HG03442 (cell line): ENCODE measurements at regions not wholly inside any gene's neighbourhood (a gene's known extent, or its start where the extent isn't known, plus 50 kb on each side); places are given as distances from the start of the nearest gene placed in this dataset.
"Not testable (repeated sequence)": the region's sequence is repeated elsewhere in the genome, so short reads cannot be mapped to it uniquely, and the experiment has no call there.

Experiments
- ATAC-seq: cut with Tn5 transposase; IDR thresholded peaks from one replicate; pipeline ENCODE4 v1.9.1; 2021; ENCODE audit warnings: mild to moderate bottlenecking, moderate library complexity; ENCODE audit not compliant: unreplicated experiment

DNA sequence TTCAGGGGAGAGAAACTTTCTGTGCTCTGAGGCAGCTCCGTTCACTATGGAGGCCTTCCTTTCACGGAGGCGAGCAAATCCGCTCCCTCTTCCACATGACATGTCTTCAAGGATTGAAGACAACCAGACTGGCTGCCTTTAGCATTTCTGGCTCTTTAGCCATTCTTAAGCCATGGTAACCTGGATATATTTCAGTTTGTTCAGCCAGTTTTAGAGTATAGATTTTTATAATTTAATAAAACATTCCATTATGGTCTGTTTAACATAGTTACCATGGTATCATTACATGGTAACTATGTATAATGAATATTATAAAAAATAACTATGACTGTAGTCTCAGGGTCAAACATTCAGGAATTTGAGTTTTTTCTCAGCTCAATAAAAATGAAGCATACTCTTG, 54.2 kb upstream of the NFIA start:
- ATAC-seq = no peak

DNA sequence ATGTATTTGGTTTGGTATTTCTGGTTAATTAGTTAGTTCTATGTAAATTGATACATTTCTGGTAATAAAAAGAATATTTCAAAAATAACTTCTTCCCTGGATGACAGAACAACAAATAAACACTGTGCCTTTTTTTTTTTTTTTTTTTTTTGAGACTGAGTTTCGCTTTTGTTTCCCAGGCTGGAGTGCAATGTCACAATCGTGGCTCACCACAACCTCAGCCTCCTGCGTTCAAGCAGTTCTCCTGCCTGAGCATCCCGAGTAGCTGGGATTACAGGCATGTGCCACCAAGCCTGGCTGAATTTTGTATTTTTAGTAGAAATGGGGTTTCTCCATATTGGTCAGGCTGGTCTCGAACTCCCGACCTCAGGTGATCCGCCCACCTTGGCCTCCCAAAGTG, 64.3 kb upstream of the NFIA start:
- ATAC-seq = not testable (repeated sequence)

DNA sequence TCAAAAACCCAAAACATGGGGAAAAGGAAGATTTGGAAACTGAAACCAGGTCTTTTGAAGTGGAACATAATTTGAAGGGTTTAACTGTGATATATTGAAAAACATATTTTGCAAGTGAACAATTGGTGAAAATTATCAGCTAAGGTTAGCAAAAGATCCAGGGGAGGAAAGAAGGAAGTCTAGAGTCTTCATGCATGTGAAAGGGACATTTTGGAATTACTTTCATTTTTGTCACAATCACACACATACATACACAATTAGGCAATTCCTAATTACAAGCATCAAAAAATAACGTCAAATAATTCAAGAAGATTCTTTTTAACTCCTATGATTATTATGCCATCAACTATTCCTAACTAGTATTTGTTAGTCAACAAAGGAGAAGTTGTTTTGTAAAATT, 64.7 kb upstream of the NFIA start:
- ATAC-seq = no peak

DNA sequence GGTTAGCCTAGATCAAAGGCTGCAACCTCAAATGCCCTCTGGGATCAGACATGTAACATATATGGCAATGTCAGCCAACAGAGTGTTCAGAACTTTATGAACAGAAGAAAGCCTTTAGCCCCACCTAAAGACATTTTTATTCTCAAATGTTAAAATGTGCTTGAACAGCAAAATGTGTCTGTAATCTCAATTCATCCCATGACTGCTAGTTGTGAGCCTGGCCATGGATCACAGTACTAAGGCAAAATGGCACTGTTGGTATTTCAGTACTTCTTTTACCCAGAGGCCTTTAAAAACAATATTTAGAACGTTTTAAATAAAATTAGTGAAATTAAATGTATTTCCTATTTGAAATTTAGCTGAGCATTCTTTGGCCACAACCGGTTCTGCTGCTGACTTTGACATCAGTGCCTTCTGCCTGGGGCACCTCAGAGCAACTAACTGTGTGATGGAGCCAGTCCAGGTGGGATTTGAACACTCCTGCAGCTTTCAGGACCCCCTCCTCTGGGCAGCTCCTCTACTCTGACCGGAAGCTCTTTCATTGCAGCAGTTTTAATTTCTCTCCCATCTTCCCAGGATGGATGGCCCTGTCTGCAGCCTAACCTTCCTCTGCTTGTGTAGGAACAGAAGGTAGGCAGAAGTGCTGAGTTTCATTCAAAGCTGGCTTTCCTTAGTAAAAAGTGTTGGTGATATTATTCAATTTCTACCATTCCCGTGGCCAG, 68.3 kb upstream of the NFIA start:
- ATAC-seq = no peak

DNA sequence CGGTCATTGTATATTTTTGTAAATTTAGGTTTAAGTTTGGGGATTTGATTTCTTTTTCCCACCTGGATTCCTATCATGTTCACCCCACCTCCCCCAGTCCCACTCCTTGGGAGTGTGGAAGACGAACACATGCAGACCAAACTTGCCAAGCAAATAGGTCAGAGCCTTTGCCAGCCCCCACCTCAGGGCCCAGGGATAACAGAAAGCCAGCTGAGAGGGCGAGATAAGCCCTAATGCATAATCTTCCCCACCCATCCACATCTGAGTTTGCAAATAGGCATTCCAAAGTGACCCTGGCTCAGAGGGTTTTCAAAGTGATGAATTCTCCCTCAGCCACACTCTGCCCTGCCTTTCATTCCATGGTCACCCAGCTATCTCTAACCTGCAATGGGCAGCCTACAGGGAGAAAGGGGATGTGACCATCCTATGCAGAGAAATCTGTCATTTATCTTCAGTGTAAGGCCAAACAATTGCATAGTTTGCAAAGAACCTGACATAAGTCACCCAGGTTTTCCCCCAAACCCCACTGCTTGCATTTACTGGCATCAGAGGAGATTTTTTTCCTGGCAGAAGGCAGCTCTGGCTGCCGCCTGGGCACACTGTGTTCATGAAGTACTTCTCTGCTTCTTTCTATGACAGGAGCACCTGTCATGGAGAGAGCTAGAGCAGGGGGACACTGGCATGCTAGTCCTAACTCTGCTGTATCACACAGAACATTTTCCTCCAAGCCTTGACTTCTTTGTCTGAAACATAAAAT, 69.0 kb upstream of the NFIA start:
- ATAC-seq = no peak

DNA sequence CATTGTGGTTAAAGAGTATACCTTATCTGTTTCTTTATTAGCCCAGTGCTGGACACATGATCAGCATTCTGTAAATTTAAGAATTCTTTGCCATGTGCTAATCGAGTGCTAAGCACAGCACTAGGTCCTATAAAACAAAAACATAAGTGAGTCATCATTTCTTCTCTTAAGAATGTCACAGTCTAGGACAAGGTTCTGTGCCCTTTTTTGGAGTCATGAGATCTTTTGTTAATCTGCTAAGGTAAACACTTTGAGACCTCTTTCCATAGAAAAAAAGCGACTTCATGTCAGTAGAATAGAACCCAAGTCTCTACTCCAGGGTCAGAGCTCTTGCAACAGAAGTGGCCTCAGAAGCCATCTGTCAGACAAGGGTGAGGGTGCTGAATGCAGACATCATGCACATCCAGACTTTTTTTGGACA, 70.0 kb upstream of the NFIA start:
- no peak for ATAC-seq

DNA sequence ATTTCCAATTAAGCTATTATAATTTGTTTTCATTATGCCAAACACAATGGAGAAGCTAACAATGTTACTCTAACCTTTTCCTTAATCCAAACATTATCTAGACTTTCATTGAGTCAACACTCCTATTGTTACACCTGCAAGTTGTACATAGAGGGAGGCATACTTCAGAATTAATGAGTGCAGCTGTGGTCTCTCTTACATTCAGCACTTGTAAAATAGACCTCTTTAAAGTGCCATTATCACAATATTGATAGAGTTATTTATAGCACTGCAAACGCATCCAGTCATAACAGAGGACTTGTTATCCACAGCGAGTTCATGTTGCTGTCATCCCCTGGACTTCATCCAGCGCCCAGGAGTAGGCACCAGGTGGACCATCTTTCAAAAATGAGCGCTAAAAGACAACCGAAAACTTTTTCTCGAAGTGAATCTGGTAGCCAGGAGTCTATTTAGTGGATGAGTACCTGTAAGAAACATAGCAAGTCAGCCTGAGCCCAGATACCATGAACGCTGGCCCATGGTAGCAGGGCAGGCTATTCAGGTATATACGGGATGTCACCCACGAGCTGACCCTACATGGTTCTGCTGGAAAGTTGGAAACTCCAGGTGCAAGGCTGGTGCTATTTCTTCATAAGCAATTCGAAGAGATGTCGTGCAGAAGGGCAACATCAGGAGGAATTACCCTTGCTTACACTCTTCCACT, 70.6 kb upstream of the NFIA start:
- ATAC-seq = no peak

DNA sequence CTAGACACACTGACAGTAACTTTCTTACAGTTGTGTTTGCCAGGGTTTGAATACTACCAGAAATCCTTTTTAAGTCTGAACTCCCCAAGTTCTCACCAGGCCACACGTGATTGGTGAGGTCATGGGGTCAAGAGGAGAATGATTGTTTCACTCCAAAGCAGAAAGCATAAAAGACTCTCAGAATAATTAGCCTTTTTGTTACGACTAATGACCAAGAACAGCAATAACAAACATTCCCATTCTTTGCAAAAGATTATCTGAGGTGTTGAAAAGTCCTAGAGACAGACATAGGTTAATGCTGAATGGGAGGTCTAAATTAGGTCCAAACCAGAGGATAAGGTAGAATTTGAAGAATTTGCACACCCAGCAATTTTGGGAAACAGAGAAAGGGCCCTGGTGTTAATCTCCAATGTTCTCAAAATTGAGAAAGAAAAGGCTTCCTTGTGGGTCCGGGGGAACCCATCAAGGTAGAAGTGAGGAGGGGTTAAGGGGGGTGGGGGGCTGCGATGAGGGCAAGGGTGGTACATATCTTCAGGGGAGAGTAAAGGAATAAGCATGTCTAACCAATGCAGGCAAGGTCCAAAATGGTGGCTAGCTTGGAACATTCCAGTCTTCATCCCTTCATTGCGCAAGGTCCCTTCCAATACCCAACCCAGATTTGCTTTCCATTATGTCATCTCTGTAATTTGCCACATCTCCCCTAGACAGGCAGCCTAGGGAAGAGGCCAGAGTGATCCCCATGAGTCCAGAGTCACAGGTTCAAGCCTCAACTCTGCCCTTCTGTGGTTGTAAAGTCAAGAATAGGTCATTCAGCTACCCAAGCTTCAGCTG, 74.6 kb upstream of the NFIA start:
- no peak for ATAC-seq

DNA sequence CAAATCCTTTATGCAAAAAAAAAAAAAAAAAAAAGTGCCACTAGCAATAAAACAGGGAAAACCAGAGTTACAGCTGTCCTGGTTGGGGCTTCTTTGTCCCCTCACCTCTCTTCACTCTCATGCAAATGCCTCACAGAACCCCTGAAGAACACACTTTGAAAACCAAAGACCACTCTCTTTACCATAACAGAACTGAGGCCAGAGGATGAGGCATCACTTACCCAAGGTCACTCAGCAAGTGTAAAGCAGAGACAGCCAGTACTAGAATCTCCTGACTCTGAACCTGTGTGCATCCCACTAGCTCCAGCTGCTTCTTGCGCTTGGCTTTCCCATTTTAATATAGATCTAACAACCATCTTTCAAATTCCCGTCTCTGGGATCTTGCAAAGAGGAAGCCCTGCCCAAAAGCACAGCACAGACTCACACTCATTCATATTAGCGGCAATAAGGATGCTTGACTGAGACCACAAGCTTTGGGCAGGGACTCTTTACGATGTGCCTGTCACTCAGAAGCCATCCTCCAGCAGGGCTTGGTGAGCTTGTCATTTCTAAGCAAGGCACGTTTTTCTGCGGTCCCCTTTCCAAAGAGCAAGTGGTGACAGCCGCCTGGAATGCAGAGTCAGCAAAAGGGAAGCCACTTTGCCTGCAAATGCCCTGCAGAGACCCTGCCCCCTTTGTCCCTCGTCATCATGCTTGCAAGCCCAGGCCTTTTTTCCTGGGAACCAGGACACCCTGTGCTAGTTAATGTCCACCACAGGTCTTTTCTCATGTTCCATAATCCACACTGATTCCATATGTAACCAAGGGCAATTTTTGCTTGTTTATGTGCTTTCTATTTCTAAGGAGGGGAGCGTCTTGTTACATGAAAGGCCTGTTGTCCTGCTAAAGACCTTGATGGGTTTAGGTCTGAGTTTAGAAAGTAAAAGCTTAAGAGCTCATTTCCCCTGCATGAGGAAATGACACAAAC, 76.5 kb upstream of the NFIA start:
- ATAC-seq = no peak

DNA sequence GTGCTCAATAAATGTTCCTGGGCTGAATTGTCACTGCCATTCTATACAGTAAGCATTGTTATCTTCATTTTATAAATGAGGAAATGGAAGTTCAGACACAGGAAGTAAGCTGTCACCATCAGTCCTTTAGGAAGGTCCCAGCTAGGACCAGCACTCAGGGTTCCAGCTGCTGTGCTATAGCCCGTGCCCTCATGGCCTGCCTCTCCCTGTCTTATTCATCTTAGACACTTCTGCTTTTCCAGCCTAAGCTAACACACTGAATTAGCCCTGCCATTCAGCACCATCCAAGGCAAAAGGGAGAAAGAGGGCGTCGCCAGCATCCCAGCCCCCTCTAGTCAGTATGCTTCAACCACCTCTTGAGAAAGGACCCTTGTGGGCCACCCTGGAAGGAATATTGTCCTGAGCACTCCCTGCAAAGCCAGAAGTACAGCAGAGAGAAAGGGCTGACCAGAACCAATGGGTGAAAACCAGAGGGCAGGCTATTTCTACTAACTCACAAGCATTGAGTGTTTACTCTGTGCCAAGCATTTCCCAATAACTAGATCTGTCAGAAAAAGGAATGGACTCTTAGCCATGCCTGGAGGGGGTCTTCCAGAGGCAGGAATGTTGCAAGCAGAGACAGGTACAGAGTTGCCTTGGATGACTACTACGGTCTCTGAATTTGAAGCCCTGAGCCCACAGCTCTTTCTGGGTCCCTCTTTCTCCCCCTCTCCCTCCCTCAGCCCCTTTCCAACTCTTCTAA, 77.9 kb upstream of the NFIA start:
- no peak for ATAC-seq

DNA sequence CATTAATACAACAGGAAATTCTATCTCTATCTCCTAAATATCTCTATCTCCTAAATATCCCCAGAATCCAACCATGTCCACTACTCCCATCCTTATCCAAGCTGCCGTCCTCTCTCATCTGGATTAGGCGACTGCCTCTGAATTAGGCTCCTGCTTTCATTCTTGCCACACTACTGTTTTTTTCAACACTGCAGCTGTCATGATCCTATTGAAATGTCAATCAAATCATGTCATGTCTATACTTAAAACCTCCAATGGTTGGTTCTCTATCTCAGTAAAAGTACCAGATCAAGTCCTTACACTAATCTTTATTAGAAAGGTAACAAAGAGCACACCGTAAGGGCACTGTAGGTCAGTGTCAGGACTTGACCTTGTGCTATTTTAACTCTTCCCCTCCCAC, 82.0 kb upstream of the NFIA start:
- no peak for ATAC-seq

DNA sequence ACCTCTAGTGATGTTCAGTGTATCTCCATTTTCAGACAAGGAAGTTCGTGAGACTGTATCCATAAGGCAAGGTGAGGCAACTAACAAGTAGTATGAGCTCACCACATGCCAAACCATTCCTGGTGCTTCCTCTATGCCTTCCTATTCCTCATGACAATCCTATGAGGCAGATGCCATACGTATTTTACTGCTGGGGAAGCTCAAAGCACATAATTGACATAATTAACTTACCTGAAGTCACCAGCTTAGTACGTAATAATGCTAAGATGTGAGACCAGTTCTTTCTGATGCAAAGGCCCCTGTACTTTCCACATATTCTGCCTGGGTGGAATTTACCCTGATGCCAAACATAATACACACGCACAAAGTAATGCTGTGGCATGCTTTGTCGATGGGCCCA, 83.6 kb upstream of the NFIA start:
- ATAC-seq = no peak

DNA sequence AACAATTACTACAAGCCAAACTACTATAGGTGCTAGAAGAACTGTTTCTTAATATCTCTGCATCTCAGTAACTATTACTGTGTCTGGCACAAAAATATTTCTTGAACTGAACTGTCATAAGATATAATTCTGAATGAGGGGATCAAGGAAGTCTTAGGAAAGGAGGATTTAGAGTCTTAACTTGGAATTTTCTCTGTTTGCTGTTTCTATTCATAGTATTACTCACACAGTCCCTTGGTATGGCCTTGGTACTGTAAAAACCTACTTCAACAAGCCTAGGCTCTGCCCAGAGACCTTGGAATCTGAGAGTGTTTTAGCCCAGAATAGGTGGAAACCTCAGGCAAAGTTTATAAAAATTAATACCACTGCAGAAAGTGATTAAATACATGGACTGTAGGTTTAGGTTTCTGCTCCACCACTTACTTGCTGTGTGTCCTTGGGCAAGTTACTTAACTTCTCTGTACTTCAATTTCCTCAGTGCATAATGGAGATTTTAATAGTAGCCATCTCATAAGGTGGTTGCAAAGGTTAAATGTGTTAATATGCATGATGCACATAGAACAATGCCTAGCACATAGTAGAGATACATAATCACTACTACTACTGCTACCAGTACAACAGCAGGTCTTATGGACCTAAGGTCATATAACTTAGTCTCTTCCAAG, 87.4 kb upstream of the NFIA start:
- no peak for ATAC-seq

DNA sequence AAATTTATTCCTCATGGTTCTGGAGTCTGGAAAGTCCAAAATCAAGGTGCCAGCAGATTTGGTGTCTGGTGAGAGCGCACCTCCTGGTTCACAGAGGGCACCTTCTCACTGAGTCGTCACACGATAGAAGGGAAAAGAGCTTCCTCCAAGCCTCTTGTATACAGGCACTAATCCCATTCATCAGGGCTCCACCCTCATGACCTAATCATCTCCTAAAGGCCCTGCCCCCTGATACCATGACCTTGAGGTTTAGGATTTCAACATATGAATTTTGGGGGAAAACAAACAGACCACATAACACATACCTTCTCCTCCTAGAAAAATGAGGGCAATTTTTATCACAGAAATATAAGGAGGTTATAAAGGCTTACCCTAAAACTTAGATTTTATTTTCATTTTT, 88.0 kb upstream of the NFIA start:
- ATAC-seq = no peak

DNA sequence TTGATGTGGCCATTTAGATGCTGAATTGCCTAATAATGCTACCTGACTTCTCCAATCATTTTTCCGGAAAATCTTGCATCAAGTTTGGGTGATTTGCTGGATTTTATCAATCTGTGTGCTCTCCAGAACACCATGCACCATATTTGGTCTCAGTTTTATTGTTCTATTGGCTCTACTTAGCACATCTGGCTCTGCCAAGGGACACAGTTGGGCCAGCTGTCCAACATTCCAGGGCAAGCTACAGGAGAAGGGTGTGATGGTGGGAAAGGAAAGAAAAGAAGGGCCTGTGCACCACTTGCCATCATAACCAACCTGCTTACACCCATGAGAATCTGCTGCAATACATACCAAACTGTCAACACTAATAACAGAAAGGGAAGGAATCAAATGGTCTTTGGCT, 90.2 kb upstream of the NFIA start:
- no peak for ATAC-seq

DNA sequence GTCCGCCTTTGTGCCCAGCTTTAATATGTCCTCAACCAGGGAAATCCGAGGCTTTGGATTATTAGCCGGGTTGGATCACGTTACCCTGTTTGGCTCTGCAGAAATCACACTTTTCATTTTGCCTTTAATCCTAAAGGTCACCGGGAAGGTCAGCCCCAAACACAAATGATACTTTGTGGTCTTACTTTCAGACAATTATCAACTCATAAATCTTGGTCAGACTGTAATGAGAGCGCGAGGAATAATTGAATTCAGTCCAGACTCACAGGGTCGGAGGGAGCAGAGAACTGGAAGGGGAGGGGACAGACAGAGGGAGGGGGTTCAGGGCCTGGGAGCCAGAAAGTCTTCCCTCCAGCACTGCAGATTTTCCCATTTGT, 91.7 kb upstream of the NFIA start:
- no peak for ATAC-seq

DNA sequence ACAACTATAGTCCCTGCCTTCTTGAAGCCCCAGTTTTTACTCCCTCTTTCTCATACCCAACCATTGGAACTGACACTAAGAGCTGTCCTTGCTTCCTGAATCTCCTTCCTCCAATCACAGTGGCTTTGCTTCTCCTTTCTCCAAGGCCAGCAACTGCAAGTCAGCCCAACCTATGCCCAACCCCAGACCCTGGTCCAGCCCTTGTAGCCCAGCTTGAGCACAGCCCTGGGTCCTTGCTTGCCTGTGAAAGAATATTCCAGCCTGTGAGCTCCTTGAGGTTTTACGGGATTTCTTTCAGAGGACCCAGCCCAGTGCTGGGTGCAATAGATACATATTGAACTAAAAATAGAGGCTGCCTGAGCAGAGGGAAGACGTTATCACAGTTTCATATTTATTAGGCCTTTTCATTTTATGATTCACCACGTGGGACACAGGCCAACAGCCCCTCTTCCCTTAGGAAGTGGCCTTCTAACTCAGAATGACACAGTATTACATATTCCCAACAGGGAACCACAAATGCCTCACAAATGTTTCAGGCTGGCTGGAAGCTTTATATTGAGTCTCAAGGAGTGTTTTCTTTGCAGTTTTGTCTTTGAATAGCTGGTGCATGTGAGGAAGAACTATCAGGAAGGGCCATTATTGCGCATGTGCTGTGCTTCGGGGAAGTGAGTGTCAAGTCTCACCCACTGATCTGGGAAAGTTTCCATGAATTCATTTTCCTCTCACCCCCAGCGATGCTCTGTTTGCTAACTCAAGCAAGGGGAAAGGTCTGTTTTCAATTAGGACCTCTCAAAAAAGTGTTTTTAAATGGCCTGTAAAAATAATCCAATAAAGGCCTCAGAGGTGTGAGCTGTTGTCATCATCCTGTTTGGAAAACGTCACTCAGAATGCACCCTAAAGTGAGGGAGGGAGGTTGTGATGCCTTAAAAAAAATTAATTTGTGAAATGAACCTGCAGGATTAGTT, 92.3 kb upstream of the NFIA start:
- no peak for ATAC-seq

DNA sequence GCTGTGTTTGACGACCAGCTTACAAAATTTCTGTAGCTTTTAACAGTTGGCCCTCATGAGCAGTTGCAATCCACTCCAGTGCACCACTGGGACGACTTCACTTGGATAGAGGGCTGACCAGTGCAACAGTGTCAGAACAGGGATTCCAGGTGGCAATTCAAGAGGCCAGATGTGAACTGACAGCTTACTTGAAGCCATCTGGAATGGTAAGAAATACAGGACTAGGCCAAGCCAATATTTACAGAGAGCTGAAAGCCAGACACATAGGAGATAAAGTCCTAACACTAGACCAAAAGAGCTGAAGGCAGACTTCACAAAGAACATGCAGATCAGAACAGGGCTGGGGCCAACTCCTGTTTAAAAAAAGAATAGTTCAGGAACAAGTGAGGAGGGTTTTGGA, 93.5 kb upstream of the NFIA start:
- ATAC-seq = no peak
